Gastrocnemius medialis (tissue), 4 donors: ENCODE measurements at regions not wholly inside any gene's neighbourhood (a gene's known extent, or its start where the extent isn't known, plus 50 kb on each side); places are given as distances from the start of the nearest gene placed in this dataset.
"Not testable (repeated sequence)": the region's sequence is repeated elsewhere in the genome, so short reads cannot be mapped to it uniquely, and the experiment has no call there.

ENCODE experiments used
- ATAC-seq, 2 donors: fragments of 150-250 bp; one replicate each; pipeline ENCODE4 v1.9.1; 2016
- DNase-seq, 2 donors: peaks; one replicate each; pipeline ENCODE4 v3.0.0-alpha.2; 2019
- H3K27ac ChIP-seq, 4 donors: fragments of 200-600 bp; sonication (generic); 1 replicate in 1 of 4; 2 replicates in 3 of 4; pipeline ENCODE4 v1.5.1; 2016 to 2018; ENCODE audit warnings: mild to moderate bottlenecking in 2 of 4, moderate library complexity in 1 of 4
- H3K27me3 ChIP-seq, 3 donors: fragments of 200-600 bp; sonication (generic) in 2 of 3; 1 replicate in 1 of 3; 2 replicates in 2 of 3; pipeline versions ENCODE4 v1.5.1 to v1.6.0; 2016 to 2019; ENCODE audit warnings: mild to moderate bottlenecking in 1 of 3, moderate library complexity in 1 of 3
- H3K36me3 ChIP-seq, 2 donors: fragments of 200-600 bp; sonication (generic) in 1 of 2; one replicate each; pipeline ENCODE4 v1.5.1; 2017 to 2018
- H3K4me1 ChIP-seq, 2 donors: fragments of 200-600 bp; sonication (generic) in 1 of 2; one replicate each; pipeline ENCODE4 v1.5.1; 2016 to 2017; ENCODE audit warnings: mild to moderate bottlenecking in 2 of 2
- H3K4me3 ChIP-seq, 4 donors: fragments of 200-600 bp; sonication (generic) in 3 of 4; 1 replicate in 1 of 4; 2 replicates in 3 of 4; pipeline ENCODE4 v1.5.1; 2016 to 2019; ENCODE audit warnings: mild to moderate bottlenecking in 2 of 4
- H3K9me3 ChIP-seq, 3 donors: fragments of 200-600 bp; sonication (generic) in 2 of 3; 1 replicate in 1 of 3; 2 replicates in 2 of 3; pipeline ENCODE4 v1.5.1; 2016 to 2019
- CTCF ChIP-seq, 5 experiments: fragments of 450-650 bp in 3 of 5; fragments of 200-600 bp in 2 of 5; sonication (generic) in 2 of 5; IDR thresholded peaks in 4 of 5; conservative IDR thresholded peaks in 1 of 5; 1 replicate in 4 of 5; 2 replicates in 1 of 5; pipeline ENCODE4 v1.5.1; 2016 to 2019; ENCODE audit warnings: antibody characterized with exemption in 5 of 5, mild to moderate bottlenecking in 3 of 5, moderate library complexity in 3 of 5
- POLR2A ChIP-seq, 2 donors: fragments of 450-650 bp; IDR thresholded peaks; one replicate each; pipeline ENCODE4 v1.6.1; 2017; ENCODE audit warnings: antibody characterized with exemption in 2 of 2, mild to moderate bottlenecking in 2 of 2, moderate library complexity in 2 of 2
- in situ Hi-C, 4 donors: fragments of 200-750 bp; cut with MboI; loops; one replicate each; pipeline versions ENCODE4 v1.15.0 to v1.8.0; 2017; ENCODE audit warnings: low sequenced_read_pairs in 4 of 4
- intact Hi-C: fragments of 100-400 bp; cut with DNase I; formaldehyde crosslinking; loops from one replicate; pipeline ENCODE4 v1.15.1; 2023; ENCODE audit warnings: low total_unique reads

GRCh38 chrX:114272096-114272686 is 311.7 kb upstream of the HTR2C start:
- TF ChIP-seq POLR2A (IDR thresholded peaks at IDR 0.05) (no peak), CTCF (IDR thresholded peaks at IDR 0.05 in 4 of 5, conservative IDR thresholded peaks at IDR 0.05 in 1 of 5) (no peak)
- DNase-seq (no peak), ATAC-seq (no peak)
- intact Hi-C loops, result no loop called here
- in situ Hi-C loops, result no loop called here
- H3K9me3 ChIP-seq, result no peaks in the 10 kb centered on the region
- no peak overlapping the region for H3K4me3 ChIP-seq
- H3K27ac ChIP-seq, result no peak overlapping the region
- H3K36me3 ChIP-seq, result no peaks in the 10 kb centered on the region
- H3K27me3 ChIP-seq, result peaks cover 0 to 4% (median 0%) of the 10 kb centered on the region in 3 donors
- no peaks in the 10 kb centered on the region for H3K4me1 ChIP-seq

- in situ Hi-C loops, H3K27ac ChIP-seq, H3K27me3 ChIP-seq, DNase-seq, H3K4me1 ChIP-seq, H3K36me3 ChIP-seq, ATAC-seq, H3K4me3 ChIP-seq, H3K9me3 ChIP-seq, intact Hi-C loops: not testable (repeated sequence)
Measured at GRCh38 chrX:114270371-114270770, 313.5 kb upstream of the HTR2C start.

- TF ChIP-seq CTCF (IDR thresholded peaks at IDR 0.05 in 4 of 5, conservative IDR thresholded peaks at IDR 0.05 in 1 of 5) (no peak), POLR2A (IDR thresholded peaks at IDR 0.05) (no peak)
- DNase-seq, result no peak
- intact Hi-C loops (no loop called here), in situ Hi-C loops (no loop called here)
- H3K9me3 ChIP-seq, result no peaks in the 10 kb centered on the region
- ATAC-seq, result no peak
- no peaks in the 10 kb centered on the region for H3K27me3 ChIP-seq
- no peak overlapping the region for H3K27ac ChIP-seq
- no peak overlapping the region for H3K4me3 ChIP-seq
- no peaks in the 10 kb centered on the region for H3K36me3 ChIP-seq
- H3K4me1 ChIP-seq, result no peaks in the 10 kb centered on the region
Measured at GRCh38 chrX:114268643-114269042, 315.2 kb upstream of the HTR2C start.

- ATAC-seq (no peak), DNase-seq (no peak)
- H3K4me1 ChIP-seq, result no peaks in the 10 kb centered on the region
- intact Hi-C loops, result no loop called here
- H3K4me3 ChIP-seq, result no peak overlapping the region
- in situ Hi-C loops, result no loop called here
- H3K36me3 ChIP-seq, result no peaks in the 10 kb centered on the region
- no peaks in the 10 kb centered on the region for H3K27me3 ChIP-seq
- TF ChIP-seq POLR2A (IDR thresholded peaks at IDR 0.05) (no peak), CTCF (IDR thresholded peaks at IDR 0.05 in 4 of 5, conservative IDR thresholded peaks at IDR 0.05 in 1 of 5) (no peak)
- no peak overlapping the region for H3K27ac ChIP-seq
- no peaks in the 10 kb centered on the region for H3K9me3 ChIP-seq
Measured at GRCh38 chrX:114267142-114267541, 316.7 kb upstream of the HTR2C start.

GRCh38 chrX:114252186-114252585 is 331.7 kb upstream of the HTR2C start:
- Histone ChIP-seq H3K27ac (no peak overlapping the region), H3K4me1 (no peaks in the 10 kb centered on the region), H3K9me3 (no peaks in the 10 kb centered on the region), H3K4me3 (no peak overlapping the region), H3K27me3 (peaks cover 0 to 4% (median 0%) of the 10 kb centered on the region in 3 donors), H3K36me3 (no peaks in the 10 kb centered on the region)
- TF ChIP-seq CTCF (IDR thresholded peaks at IDR 0.05 in 4 of 5, conservative IDR thresholded peaks at IDR 0.05 in 1 of 5) (no peak), POLR2A (IDR thresholded peaks at IDR 0.05) (no peak)
- no peak for DNase-seq
- ATAC-seq, result no peak
- intact Hi-C loops, result no loop called here
- in situ Hi-C loops, result no loop called here
